Transverse colon (tissue), 4 donors: ENCODE measurements at regions not wholly inside any gene's neighbourhood (a gene's known extent, or its start where the extent isn't known, plus 50 kb on each side); places are given as distances from the start of the nearest gene placed in this dataset.

Experiments
- DNase-seq: peaks from one replicate; pipeline ENCODE4 v3.0.0-alpha.2; 2019
- H3K27ac ChIP-seq, 4 donors: fragments of 200-600 bp; sonication (generic); 2 replicates each; pipeline ENCODE4 v1.5.1; 2016 to 2018; ENCODE audit warnings: inconsistent platforms in 4 of 4
- H3K27me3 ChIP-seq: fragments of 200-600 bp; sonication (generic); 2 replicates; pipeline ENCODE4 v1.5.1; 2017; ENCODE audit warnings: inconsistent platforms
- H3K36me3 ChIP-seq, 4 donors: fragments of 200-600 bp; sonication (generic); 2 replicates each; pipeline ENCODE4 v1.5.1; 2017 to 2019; ENCODE audit warnings: inconsistent platforms in 4 of 4
- H3K4me1 ChIP-seq, 4 donors: fragments of 200-600 bp; sonication (generic); 2 replicates each; pipeline ENCODE4 v1.5.1; 2017 to 2020; ENCODE audit warnings: inconsistent platforms in 4 of 4
- H3K4me3 ChIP-seq, 4 donors: fragments of 200-600 bp; sonication (generic); 1 replicate in 1 of 4; 2 replicates in 3 of 4; pipeline versions ENCODE4 v1.5.1 to v1.6.1; 2017 to 2019; ENCODE audit warnings: inconsistent platforms in 4 of 4
- H3K9me3 ChIP-seq, 2 donors: fragments of 200-600 bp; sonication (generic); 2 replicates each; pipeline ENCODE4 v1.5.1; 2017 to 2019; ENCODE audit warnings: inconsistent platforms in 2 of 2
- EP300 ChIP-seq: sonication (generic); formaldehyde crosslinking; IDR thresholded peaks from one replicate; pipeline ENCODE4 v1.6.1; 2017; ENCODE audit warnings: antibody characterized with exemption, low read depth
- POLR2A ChIP-seq: fragments of 450-650 bp; IDR thresholded peaks from one replicate; pipeline ENCODE4 v1.6.1; 2016; ENCODE audit warnings: antibody characterized with exemption, mild to moderate bottlenecking, moderate library complexity
- POLR2AphosphoS5 ChIP-seq, 3 donors: sonication (generic); formaldehyde crosslinking; IDR thresholded peaks; one replicate each; pipeline ENCODE4 v1.6.1; 2016; ENCODE audit warnings: antibody characterized with exemption in 3 of 3
- WGBS, 2 donors: methylation state at CpG; one replicate each; pipeline ENCODE4 v1.1.5; 2018; ENCODE audit warnings: low coverage in 1 of 2; 5-methylcytosine and 5-hydroxymethylcytosine counted together
- in situ Hi-C, 4 donors: fragments of 200-750 bp; cut with MboI; loops; one replicate each; pipeline versions ENCODE4 v1.15.0 to v1.15.1; 2017; ENCODE audit warnings: low sequenced_read_pairs in 3 of 4, low pct_ligation_motif_present in 1 of 4, low pct_unique_long_range_greater_than_20kb in 1 of 4
- intact Hi-C: fragments of 100-400 bp; cut with DNase I; formaldehyde crosslinking; loops from one replicate; pipeline ENCODE4 v1.15.1; 2023; ENCODE audit warnings: low total_unique reads
- TF ChIP-seq, protein P1 (sequence below), 5 experiments: fragments of 200-600 bp in 3 of 5; fragments of 450-650 bp in 2 of 5; sonication (generic) in 3 of 5; IDR thresholded peaks; 1 replicate in 2 of 5; 2 replicates in 3 of 5; pipeline ENCODE4 v1.5.1; 2016 to 2017; ENCODE audit warnings: antibody characterized with exemption in 5 of 5, inconsistent platforms in 3 of 5, mild to moderate bottlenecking in 2 of 5, moderate library complexity in 1 of 5

DNA sequence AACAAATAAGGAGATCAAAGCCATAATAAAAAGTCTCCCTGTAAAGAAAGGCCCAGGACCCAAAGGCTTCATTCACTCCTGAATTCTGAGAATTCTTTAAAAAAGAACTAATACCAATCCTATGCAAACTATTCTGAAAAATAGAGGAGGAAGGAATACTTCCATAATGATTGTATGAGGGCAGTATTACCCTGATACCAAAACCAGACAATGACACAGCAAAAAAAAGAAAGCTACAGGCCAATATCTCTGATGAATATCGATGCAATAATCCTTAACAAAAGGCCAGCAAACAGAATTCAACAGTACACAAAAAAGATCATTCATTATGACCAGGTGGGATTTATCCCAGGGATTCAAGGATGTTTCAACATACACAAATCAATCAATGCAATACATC is 457.8 kb upstream of the FBXO33 start:
- WGBS, 2 donors = 72 to 73% methylated on average over 1 of the region's 1 CpG
- intact Hi-C loops = no loop called here
- H3K27me3 ChIP-seq = no peaks in the 10 kb centered on the region

DNA sequence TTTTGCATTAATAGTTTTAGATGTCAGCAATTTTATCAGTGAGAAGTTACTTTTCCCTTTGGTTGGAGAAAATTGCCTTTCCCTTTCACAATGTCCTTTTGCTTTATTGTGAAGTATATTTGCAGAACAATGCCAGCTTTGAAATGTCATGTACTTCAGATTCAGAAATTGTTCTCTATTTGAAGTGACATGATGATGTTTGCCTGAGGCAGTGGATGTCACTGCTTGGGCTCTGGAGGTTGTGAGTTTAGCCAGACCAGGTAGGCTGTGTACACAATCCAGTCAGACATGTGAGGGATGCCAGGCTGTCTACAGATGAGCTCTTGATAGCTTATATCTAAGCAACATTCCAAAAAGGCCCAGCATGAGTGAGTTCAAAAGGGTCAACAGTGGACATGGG is 451.9 kb upstream of the FBXO33 start:
- TF ChIP-seq, protein P1, sequence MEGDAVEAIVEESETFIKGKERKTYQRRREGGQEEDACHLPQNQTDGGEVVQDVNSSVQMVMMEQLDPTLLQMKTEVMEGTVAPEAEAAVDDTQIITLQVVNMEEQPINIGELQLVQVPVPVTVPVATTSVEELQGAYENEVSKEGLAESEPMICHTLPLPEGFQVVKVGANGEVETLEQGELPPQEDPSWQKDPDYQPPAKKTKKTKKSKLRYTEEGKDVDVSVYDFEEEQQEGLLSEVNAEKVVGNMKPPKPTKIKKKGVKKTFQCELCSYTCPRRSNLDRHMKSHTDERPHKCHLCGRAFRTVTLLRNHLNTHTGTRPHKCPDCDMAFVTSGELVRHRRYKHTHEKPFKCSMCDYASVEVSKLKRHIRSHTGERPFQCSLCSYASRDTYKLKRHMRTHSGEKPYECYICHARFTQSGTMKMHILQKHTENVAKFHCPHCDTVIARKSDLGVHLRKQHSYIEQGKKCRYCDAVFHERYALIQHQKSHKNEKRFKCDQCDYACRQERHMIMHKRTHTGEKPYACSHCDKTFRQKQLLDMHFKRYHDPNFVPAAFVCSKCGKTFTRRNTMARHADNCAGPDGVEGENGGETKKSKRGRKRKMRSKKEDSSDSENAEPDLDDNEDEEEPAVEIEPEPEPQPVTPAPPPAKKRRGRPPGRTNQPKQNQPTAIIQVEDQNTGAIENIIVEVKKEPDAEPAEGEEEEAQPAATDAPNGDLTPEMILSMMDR (IDR thresholded peaks at IDR 0.05) = no peak
- no peak for TF ChIP-seq EP300
- no peak for TF ChIP-seq POLR2A
- TF ChIP-seq POLR2AphosphoS5 (IDR thresholded peaks at IDR 0.05) = no peak
- H3K27me3 ChIP-seq = no peaks in the 10 kb centered on the region
- H3K9me3 ChIP-seq = peaks cover 4% of the 10 kb centered on the region in 2 donors
- in situ Hi-C loops (no loop called here), intact Hi-C loops (no loop called here)
- H3K36me3 ChIP-seq = no peaks in the 10 kb centered on the region
- H3K4me3 ChIP-seq = no peak overlapping the region
- no peaks in the 10 kb centered on the region for H3K4me1 ChIP-seq
- DNase-seq = no peak
- H3K27ac ChIP-seq = no peak overlapping the region

More for the DNA sequence above, 457.8 kb upstream of the FBXO33 start:
- no peak for DNase-seq
- Histone ChIP-seq H3K27ac (no peak overlapping the region), H3K4me1 (no peaks in the 10 kb centered on the region), H3K36me3 (no peaks in the 10 kb centered on the region), H3K9me3 (peaks cover 4% of the 10 kb centered on the region in 2 donors), H3K4me3 (no peak overlapping the region)
- in situ Hi-C loops = no loop called here
- TF ChIP-seq POLR2AphosphoS5 (IDR thresholded peaks at IDR 0.05) (no peak), EP300 (no peak), POLR2A (no peak)
- TF ChIP-seq, protein P1 (IDR thresholded peaks at IDR 0.05) = no peak

DNA sequence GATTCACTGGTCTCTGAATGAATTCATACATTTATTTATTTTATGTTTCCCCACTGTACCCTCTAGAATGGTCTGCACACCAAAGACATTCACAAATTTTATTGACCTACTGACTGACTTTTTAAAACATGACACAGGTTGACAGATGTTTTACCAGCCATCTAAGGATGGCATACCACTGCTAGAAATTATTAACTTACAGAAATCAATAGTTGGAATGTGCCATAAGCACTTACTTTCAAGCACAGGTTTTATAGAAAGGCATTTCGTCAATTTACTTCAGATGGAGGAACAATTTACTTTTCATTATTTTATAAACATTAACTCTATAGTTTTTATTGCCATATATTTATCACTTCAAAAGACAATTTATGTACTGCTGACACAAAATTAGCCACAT is 448.7 kb upstream of the FBXO33 start:
- WGBS, 2 donors = 58 to 61% methylated on average over 1 of the region's 1 CpG
- Histone ChIP-seq H3K4me3 (no peak overlapping the region), H3K27me3 (no peaks in the 10 kb centered on the region), H3K9me3 (peaks cover 0 to 4% of the 10 kb centered on the region in 2 donors), H3K27ac (no peak overlapping the region), H3K36me3 (no peaks in the 10 kb centered on the region), H3K4me1 (no peaks in the 10 kb centered on the region)
- TF ChIP-seq POLR2AphosphoS5 (IDR thresholded peaks at IDR 0.05) (no peak), POLR2A (no peak), EP300 (no peak)
- TF ChIP-seq, protein P1 (IDR thresholded peaks at IDR 0.05) = no peak
- intact Hi-C loops = no loop called here
- in situ Hi-C loops = no loop called here
- no peak for DNase-seq

DNA sequence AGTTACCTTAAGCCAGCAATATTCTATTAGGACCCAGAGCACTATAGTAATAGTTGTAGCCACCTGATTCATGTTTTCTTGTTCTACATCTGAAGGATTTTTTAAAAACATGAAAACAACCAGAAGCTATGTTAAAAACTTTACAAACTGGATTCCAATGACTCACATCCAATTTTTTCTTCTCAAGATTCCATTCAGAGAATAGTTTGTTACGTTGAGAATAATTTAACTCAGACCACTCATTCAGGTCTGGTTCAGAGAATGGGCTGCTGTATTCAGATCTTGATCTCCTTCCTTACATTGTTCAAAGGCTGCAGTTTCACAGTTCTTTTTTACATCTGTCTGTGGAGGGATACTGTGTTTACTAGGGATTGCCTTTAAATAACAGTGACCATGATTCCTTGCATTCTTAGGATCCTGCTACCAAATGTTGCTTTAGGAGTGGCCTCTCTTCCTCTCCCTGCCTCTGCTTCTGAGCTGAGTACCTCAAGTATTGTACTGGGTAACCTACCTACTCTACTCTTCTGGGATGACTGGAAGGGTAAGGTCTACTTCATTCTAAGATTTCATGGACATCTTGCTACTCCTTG is 448.0 kb upstream of the FBXO33 start:
- H3K9me3 ChIP-seq = no peaks in the 10 kb centered on the region
- H3K4me3 ChIP-seq = no peak overlapping the region
- no peaks in the 10 kb centered on the region for H3K36me3 ChIP-seq
- intact Hi-C loops = no loop called here
- 49 to 71% methylated on average over 1 of the region's 1 CpG for WGBS, 2 donors
- in situ Hi-C loops = no loop called here
- no peaks in the 10 kb centered on the region for H3K27me3 ChIP-seq
- DNase-seq = no peak
- no peaks in the 10 kb centered on the region for H3K4me1 ChIP-seq
- TF ChIP-seq EP300 = no peak
- no peak for TF ChIP-seq POLR2A
- TF ChIP-seq, protein P1 (IDR thresholded peaks at IDR 0.05) = no peak
- TF ChIP-seq POLR2AphosphoS5 (IDR thresholded peaks at IDR 0.05) = no peak
- no peak overlapping the region for H3K27ac ChIP-seq
